ENCODE measurements at regions not wholly inside any gene's neighbourhood (a gene's known extent, or its start where the extent isn't known, plus 50 kb on each side); places are given as distances from the start of the nearest gene placed in this dataset.

DNA sequence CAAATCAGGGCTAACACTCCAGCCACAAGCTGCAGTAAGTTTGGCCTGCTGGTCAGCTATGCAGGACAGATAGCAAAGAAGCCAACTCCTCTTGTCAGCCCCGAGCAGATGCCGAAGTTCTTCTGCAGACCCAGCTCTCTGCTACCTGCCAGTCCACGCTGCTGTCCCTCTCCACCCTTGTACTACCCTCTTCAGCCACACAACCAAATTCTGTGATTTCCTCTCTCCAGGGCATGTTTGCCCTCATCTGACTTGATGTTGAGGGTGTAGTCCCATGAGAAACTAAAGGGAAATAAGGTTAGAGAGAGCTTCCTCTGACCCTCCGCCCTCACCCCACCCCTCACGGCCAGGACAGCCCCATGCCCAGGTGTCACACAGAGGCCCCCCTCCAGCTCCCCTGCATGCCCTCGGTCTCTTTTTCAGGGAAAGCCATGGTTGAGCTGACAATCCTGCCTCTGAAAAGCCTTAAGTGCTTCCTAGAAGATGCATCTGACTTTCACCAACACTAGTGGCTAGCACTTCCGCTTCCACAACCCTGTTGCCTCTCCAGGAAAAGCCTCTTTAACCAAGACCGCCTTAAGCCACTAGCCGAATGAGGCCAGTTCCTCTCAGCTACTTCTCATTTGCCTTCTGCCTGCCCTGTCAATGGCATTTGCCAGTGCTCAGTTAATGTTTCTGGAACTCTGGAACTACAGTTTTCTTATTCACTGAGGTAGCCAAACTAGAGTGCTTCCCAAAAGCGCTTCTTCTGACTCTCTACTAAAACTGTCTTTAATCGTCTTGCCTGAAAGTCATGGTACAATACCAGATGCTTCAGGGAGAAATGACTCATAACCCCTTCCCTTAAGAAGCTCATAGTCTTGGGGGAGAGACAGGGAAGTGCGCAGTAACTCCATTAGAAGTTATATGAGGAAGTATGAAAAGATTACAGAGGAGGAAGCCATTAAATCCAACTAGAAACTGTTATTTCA, 300.4 kb upstream of the STT3B start:
- no peak for DNase-seq

DNA sequence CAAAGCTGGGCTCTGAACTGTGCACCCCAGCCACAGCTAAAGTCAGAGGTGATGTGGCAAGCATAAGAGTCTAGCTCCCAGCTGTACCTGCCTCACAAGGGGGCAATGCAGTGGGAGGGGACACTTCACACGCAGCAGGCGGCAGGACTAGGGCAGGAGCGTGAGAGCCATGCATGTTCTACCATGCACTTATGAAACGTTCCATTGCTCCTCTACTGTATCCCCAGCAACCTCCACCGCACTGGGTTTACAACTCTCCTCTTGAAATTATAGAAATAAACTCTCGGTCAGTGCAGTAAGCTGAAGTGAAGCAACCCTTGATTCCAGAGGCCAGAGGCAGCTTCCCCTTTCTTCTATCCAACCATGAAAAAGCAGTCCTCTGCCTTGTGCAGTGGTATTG, 298.6 kb upstream of the STT3B start:
- DNase-seq, result no peak

DNA sequence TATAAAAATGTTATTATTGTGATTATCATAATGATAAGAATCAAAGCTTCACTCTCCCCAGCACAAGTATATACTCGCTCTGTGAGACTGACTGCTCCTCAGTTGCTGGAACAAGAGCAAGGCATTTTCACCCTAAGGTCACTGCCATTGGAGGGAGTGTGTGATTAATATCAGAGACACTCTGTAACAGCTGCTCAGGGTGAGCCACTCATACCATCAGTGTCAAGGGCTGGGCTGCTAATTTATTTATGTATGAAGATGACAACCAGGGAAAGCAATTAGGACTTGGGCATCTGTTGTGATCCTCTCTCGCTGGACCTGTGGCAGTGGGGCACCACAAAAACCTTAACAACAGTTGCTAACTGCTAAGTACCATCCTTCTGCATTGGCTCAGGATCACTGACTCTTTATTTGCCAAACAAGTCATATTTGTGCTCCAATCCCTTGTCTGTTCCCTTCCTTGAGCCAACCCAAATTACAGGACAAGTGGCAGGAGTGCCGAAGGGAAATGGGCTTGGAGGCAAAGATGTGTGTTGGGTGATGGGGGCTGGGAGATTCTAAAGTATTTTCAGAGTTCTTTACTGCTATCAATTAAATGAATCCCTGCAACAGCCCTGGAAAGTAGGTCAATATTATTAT, 297.5 kb upstream of the STT3B start:
- DNase-seq, result no peak

DNA sequence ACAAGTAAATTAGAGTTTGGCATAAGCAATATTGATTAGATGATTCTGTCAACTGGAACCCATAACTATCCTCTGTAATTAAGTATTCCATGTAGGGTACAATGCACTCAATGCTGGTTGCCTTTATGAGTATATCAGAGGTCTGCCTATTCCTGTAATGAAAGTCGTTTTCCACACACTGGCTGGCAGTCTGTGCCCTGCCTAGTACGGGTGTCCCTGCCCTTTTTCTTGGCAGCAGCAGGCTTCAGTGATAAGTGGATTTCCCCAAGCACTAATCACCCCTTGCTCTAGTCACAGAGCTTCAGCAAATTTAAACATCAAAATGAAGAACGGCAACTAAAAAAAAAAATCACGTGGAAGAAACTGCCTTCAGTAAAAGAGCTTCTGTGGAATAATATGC, 294.8 kb upstream of the STT3B start:
- no peak for DNase-seq

DNA sequence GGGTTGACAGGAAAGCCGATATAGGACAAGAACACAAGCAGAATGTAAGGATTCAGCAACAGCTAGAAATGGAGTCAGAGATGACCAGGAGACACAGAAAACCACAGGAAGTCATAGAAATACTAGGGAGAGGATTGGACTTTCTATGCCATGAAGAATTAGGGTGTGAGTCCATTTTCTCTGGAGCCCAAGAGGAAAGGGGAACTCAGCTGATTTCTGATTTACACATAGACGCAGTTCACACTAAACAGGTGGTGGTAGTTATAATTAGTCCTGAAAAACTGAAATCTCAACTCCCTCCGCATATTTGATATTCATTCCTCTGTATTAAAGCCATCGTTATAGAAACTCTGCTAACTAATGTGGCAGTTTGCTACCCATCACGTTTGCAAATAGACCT, 292.7 kb upstream of the STT3B start:
- DNase-seq, result no peak

DNA sequence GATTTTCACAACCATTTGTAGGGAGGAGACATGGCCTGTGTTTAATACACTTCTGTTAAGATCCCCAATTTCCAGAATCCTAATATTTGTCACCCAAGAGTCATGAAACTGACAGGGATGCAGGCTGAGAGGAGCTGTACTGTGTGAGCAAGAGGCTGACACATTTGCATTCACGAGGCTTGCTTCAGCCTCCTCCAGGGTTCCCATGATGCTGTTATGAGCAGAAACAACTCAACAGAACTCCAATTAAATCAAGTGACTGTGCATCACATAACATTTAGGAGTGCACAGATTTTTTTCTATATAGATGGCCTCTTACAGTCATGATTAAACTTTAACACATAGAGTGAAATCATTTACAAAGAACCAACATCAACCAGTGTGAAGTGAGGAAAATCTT, 292.3 kb upstream of the STT3B start:
- DNase-seq, result no peak

DNA sequence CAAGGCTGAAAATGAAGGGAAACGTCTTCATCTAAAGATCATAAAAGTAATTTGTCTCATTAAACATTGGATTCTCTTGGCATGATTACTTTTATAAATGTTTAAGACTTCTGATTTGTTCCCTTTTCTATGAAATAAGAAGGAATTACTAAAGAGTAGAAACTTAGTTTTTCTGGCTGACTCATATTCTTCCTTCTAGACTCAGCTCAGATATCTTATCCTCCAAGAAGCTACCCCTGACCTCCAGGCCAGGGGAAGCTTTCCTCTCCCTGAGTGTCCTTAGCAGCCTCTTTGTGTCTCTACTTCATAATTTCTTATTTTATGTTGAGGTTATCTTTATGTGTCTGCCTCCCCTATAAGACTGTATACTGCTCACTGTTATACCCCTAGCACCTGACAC, 291.9 kb upstream of the STT3B start:
- no peak for DNase-seq

DNA sequence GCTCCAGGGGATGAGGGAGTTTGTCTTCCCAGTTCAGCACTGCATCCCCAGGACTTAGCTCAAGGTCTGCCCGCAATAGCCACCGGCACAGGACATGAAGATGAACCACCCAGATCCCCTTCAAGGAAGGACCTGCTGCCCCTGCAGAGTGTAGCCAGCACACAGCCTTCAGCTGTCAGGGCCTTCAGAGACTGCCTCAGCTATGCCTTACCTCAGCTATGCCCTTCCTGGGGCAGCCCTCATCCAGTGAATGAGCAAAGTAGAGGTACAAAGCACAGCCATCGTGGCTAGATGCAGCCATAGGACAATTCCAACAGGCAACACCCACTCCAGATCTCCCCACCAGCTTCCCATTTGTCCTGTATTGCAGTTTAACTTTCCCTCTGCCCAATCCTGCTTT, 291.2 kb upstream of the STT3B start:
- no peak for DNase-seq

DNA sequence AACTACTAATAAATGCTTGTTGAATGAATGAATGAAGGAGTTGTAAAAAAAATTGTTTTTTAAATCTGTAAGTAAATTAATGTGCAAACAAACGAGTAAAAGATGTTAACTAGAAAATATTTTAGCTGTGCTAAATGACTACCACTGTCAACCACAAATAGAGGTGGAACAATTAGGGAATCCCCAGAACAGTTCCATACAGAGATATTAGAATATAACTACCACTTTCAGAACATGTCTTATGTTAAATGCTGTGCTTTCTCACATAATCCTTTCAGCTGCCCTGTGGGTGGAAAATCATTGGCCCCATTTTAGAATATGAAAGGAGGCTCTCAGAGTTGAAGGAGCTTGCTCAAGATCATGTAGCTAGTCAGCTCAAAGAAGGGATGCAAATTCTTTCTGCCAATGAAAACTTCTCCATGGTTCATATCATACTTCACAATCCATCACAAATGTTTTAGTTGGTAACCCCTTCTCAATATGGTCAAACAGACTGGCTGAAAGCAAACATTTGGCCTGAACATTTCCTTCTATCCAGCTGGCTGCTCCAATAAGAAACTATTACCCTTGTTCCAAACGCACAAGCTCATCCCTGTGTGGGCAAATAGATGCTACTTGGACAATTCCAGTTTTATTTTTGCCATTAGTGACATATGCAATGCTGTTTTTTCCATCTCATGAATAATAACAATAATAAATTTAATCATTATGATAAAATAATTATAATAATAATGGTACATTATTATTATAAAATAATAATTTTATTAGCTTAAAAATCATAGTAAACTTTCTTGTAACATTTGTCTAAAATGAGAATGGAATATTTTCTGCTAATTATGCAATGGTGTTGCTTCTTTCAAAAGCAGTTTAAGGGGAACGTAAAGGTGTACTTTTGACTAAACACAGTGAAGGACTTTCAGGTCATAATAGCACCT, 290.4 kb upstream of the STT3B start:
- no peak for DNase-seq

DNA sequence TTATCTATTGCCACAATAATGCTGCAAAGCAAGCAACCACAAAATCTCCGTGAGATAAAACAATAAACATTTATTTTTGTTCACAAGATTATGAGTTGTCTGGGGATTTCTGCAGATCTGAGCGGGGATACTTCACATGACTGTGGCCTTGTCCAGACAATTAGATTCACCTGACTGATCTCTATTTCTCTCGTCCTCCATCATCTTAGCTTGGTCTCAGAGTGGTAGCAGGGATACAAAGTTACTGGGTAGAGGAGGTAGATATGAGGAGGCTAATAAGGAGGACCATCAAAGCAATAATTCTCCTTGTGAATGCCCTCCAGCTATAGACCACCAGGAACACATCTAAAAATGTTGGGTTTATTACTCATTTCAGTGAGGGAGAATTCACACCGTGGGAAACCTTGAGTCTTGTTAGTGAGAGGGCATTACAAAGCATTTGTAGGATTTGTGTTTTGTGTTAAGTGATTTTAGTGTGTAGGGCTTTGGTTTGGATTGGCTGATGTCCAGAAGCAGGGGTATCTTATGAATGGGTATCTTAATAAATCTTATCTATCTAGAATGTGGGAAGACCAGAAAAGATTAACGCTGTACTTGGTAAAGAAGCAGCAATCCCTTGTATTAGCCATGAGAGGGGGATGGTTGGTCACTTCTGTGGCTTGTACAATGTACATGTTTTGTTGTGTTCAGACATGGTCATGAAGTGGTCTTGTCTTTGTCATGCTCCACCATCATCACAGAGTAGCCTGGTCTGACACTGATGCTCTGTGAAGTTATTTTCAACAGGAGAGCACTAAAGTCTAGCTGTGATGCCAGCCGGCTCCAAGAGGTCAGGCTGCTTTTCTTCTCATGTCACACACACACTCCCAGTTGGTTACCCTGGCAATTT, 287.6 kb upstream of the STT3B start:
- no peak for DNase-seq

DNA sequence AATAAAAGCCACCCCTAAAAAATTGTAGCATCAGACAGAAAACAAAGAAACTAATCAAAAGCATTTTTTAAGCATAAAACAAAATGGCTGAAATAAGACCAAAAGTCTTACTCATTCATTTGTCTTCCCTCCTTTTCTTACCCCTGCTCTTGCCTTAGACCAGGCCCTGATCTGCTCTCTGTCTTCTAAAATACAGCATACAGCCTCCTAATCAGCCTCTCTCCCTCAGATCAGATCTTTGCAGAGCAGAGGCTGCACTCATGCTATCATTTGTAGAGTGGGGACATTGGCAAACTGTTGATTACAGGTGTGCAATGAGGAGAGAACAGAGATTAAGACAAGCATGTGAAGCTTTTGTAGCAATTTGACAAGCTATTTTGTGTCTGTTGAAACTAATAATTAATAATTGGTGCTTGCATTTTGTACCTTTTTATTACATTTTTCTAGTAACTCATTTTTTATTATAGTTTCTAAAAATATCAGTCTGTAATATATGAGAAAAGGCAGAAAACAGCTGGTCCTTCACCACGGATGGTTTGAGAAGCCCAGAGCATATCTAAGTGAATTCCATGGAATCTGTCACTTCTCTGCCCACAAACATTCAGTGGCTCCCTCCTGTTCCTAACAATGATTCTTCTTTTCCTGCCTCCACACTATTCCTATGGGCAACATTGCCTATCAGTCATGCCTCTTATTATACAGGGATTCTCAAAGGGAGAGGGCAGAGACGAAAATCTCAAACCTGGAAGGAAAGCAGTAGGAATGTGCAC, 286.2 kb upstream of the STT3B start:
- DNase-seq, result no peak

DNA sequence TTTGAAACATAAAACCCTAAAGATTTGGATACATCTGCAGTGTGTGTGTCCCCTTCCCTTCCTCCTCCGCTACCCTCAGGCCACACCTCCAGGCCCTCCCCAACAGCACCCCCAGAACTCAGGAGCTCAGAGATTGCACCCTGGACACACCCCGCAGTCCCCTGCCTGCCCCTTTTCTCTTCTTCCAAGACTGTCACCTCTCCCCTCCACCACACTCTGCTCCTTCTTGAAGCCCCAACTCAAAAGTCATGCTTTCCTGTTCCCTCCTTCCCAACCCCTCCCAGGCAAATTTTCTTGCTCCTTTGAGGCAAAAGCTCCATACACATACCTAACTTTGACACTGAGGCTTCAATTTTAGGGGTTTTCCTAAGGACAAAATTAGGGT, 285.7 kb upstream of the STT3B start:
- no peak for DNase-seq

DNA sequence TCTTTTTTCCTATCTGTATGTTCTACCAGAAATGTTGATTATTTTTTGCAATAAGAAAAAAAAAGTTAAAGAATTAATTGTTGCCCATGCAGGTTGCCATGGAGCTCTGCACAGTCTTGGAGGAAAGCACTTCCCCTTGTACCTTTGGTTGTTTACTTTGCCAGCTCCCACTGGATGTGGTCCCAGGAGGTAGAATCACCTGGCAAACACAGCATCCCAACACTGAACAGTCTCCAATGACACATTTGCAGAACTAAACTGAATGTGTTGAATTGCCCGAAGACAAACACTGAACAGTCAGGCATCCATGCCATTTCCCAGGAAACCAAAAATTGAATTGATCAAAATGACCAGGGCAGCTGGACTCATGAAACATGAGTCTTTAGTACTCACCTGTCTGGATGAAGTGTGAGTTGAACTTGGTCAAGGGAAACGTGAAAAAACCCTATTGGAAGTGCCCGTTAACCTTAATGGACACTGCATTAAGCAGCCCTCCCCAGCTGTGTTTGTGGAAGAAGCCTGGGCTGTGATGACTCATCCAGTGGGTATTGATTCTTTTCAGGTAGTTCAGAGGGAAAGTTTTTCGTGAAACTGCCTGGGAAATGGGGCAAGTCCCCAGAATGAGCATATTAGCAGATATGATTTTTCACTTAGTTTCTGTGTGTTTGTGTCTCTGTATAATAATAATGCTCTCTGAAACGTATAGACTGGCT, 284.7 kb upstream of the STT3B start:
- peak; percentile 87 for DNase-seq

DNA sequence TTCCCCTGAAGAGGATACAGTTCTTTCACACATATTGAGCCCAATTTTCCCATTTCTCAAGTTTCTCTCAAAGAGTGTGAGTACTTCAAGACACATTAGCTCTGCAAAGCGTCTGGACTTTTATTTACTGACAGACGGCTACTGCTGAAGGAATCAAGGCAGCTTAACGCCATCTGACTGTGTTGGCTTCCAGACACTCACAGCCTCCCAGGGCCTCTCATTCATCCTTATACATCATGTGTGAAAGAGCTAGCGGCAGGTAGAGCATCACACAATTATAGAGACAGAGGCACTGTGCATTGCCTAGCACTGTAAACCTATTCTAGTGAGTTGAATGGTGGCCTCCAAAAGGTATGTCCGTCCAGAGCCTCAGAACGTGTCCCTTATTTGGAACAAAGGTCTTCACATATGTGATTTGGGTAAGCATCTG, 284.1 kb upstream of the STT3B start:
- peak; percentile 70 for DNase-seq

DNA sequence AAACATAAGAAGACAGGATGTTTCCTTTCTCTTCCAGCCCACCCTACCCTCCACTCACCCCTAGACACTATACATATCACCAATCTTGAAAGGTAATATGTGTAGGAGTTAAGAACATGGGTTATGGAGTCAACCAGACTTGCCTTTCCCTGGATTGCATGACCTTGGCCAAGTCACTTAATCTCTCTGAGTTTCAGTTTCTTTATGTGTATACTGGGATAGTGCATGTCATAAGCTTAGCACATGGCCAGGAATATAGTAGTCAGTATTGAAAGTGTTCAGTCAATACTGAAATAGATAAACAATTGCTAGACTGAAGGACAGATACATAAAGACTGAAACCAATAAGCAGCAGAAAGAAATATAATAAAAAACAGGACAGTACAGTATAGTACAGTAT, 283.2 kb upstream of the STT3B start:
- no peak for DNase-seq

DNA sequence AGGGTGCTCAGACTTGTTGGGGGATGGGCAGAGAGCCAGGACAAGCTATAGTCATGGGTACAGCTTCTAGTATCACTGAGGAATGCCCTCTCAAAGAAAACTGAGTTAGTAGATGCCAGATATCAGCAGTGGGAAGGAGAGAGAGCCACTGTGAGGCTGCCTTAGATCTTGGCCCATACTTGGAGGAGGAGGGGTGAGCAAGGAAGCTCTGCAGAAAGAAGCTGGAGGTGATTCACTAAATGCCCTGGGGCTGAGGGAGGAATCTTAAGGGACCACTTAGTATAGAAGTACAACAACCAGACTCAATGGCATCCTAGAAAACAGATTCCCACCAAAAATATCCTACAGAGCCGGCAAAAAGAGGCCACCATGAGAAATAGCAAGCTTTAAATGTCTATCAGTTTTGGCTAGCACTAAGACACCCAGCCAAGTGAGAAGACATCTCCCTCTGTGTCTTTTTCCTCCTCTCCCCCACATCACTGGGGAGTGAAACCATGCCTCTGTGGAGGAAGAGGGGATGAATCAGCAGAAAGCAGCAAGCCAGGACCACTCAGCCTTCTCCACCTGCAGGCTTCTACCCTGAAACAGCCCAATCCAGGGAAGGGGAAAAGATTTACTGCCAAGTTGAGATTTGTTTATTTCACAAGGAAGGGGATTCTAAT, 282.5 kb upstream of the STT3B start:
- peak; percentile 93 for DNase-seq

DNA sequence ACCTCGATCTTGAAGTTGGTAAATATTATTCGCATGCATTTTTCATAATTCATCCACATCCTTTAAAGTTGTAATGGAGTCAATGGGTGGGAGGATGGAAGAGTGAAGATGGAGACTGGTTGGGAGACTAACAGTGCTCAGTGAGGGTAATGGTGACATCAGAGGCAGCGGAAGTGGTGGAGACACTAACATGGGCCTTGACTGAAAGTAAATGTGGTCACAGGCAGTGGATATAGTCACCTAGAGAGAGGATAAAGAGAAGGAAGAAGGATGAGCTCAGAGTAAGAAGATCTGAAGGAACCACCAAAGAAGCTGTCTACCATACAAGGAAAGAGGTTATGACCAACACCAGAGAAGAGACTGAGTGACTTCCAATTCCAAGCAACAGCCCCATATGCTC, 281.6 kb upstream of the STT3B start:
- no peak for DNase-seq

DNA sequence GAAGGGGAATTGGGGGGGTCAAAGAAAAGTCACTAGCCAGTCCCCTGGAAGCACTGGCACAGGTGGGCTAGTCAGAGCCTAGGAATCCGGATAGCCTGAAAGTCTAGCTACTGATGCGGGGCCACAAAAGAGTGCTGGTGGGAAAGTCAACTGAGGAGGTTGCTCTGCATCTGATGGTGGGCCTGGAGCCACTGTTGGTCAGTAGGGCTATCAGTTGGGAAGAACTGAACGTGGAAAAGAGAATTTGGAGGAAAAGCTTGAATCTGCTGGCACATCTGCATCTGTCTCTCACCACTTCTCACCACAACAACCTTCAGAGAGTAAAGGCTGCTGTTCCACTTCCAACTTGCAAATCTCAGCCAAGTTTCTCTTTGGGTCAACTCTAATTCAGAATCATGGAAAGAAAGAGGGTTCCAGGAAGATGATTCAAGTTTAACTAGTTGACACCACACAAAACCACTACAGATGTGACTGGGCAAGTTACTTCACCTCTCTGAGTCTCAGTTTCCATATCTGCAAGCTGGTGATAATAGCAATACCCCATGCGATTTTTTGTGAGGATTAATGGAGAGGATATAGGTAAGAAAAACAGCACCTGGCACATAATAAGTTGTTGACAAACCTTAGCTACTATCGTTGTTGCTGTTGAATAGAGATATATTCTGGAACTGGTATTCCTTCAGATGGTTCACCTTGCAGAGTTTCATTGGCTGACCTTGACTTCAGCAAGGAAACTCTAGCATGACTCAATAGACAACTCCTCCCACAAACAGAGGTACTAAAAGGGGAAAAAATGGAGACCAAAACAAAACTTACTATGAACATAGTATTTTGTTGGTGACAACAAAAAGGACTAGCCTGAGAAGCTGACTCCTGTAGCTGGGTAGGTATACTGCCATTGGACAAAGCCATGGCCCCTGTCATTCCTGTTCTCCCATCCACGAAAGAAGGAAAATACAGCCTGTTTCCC, 280.2 kb upstream of the STT3B start:
- no peak for DNase-seq

DNA sequence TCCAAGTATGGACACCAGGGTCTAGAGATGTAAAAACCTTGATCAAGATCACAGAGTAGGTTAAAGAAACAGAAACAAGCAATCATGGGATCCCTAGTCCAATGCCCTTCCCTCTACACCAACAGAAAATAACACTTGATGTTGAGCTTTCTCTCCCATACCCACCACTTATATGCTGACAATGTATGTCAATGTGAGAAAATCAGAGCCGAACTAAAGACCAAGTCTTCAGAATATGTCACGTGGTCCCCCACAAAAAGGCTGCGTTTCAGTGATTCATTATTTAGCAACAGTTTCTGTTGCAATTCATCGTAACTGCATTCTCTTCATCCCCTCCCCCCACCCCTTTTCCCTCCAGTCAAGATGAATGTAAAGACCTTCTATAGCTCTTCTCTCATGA, 278.9 kb upstream of the STT3B start:
- no peak for DNase-seq
